Activated CD4-positive, alpha-beta T cell treated with anti-CD3 and anti-CD28 coated beads, Interleukin-2, amount 10 ng/mL, durations not matched to agents 24 days and 14 days (primary cell): ENCODE measurements at regions not wholly inside any gene's neighbourhood (a gene's known extent, or its start where the extent isn't known, plus 50 kb on each side); places are given as distances from the start of the nearest gene placed in this dataset.

Source experiments
- DNase-seq: peaks from one replicate; pipeline ENCODE4 v3.0.0; 2022
- H3K27ac Mint-ChIP-seq: one replicate; pipeline ENCODE4 v1.8.0; 2022; ENCODE audit warnings: mild to moderate bottlenecking, mixed read lengths
- H3K27me3 Mint-ChIP-seq: one replicate; pipeline ENCODE4 v1.8.0; 2022; ENCODE audit warnings: mixed read lengths
- H3K36me3 Mint-ChIP-seq: one replicate; pipeline ENCODE4 v1.8.0; 2022; ENCODE audit warnings: low read depth, mild to moderate bottlenecking, mixed read lengths
- H3K4me1 Mint-ChIP-seq: one replicate; pipeline ENCODE4 v1.8.0; 2021; ENCODE audit warnings: mixed read lengths
- H3K4me3 Mint-ChIP-seq: one replicate; pipeline ENCODE4 v1.8.0; 2022; ENCODE audit warnings: mild to moderate bottlenecking, moderate library complexity, mixed read lengths
- H3K9me3 Mint-ChIP-seq: one replicate; pipeline ENCODE4 v1.8.0; 2021; ENCODE audit warnings: mixed read lengths
- intact Hi-C: fragments of 100-400 bp; cut with micrococcal nuclease; formaldehyde crosslinking; loops from one replicate; pipeline ENCODE4 v1.15.1; 2023

- Mint-ChIP-seq H3K27ac (no peak overlapping the region), H3K4me3 (no peak overlapping the region)
These were observed 535.8 kb downstream of the GALR1 start for GRCh38 chr18:77785415-77785975.

GRCh38 chr18:77803024-77803423 lies 553.4 kb downstream of the GALR1 start:
- H3K9me3 Mint-ChIP-seq, result no peaks in the 10 kb centered on the region
- no peak overlapping the region for H3K4me3 Mint-ChIP-seq
- H3K36me3 Mint-ChIP-seq, result no peaks in the 10 kb centered on the region
- H3K4me1 Mint-ChIP-seq, result no peaks in the 10 kb centered on the region
- H3K27me3 Mint-ChIP-seq, result no peaks in the 10 kb centered on the region
- DNase-seq, result no peak
- no peak overlapping the region for H3K27ac Mint-ChIP-seq
- intact Hi-C loops, result no loop called here

More at GRCh38 chr18:77785415-77785975, 535.8 kb downstream of the GALR1 start:
- no peaks in the 10 kb centered on the region for H3K4me1 Mint-ChIP-seq
- intact Hi-C loops, result no loop called here
- no peaks in the 10 kb centered on the region for H3K36me3 Mint-ChIP-seq
- H3K27me3 Mint-ChIP-seq, result no peaks in the 10 kb centered on the region
- H3K9me3 Mint-ChIP-seq, result no peaks in the 10 kb centered on the region
- no peak for DNase-seq

- Mint-ChIP-seq H3K36me3 (no peaks in the 10 kb centered on the region), H3K9me3 (no peaks in the 10 kb centered on the region)
These were observed 554.7 kb downstream of the GALR1 start for GRCh38 chr18:77804382-77804781.

GRCh38 chr18:77807650-77808049 lies 558.0 kb downstream of the GALR1 start:
- Mint-ChIP-seq H3K36me3 (no peaks in the 10 kb centered on the region), H3K4me1 (no peaks in the 10 kb centered on the region), H3K9me3 (no peaks in the 10 kb centered on the region), H3K27ac (no peak overlapping the region), H3K4me3 (no peak overlapping the region), H3K27me3 (no peaks in the 10 kb centered on the region)
- intact Hi-C loops, result no loop called here
- no peak for DNase-seq

More at GRCh38 chr18:77804382-77804781, 554.7 kb downstream of the GALR1 start:
- no peak for DNase-seq
- Mint-ChIP-seq H3K4me1 (no peaks in the 10 kb centered on the region), H3K27me3 (no peaks in the 10 kb centered on the region), H3K4me3 (no peak overlapping the region), H3K27ac (no peak overlapping the region)
- intact Hi-C loops, result no loop called here

- Mint-ChIP-seq H3K27ac (no peak overlapping the region), H3K9me3 (no peaks in the 10 kb centered on the region), H3K4me3 (no peak overlapping the region), H3K36me3 (no peaks in the 10 kb centered on the region), H3K4me1 (no peaks in the 10 kb centered on the region), H3K27me3 (no peaks in the 10 kb centered on the region)
- intact Hi-C loops, result no loop called here
- DNase-seq, result no peak
These were observed 561.9 kb downstream of the GALR1 start for GRCh38 chr18:77811503-77811902.

- H3K4me3 Mint-ChIP-seq, result no peak overlapping the region
- no peak for DNase-seq
- H3K9me3 Mint-ChIP-seq, result no peaks in the 10 kb centered on the region
- H3K4me1 Mint-ChIP-seq, result no peaks in the 10 kb centered on the region
- intact Hi-C loops, result no loop called here
- no peaks in the 10 kb centered on the region for H3K27me3 Mint-ChIP-seq
- no peak overlapping the region for H3K27ac Mint-ChIP-seq
- no peaks in the 10 kb centered on the region for H3K36me3 Mint-ChIP-seq
These were observed 566.2 kb downstream of the GALR1 start for GRCh38 chr18:77815666-77816338.

- H3K27ac Mint-ChIP-seq, result no peak overlapping the region
- no peak overlapping the region for H3K4me3 Mint-ChIP-seq
- DNase-seq, result no peak
- H3K27me3 Mint-ChIP-seq, result no peaks in the 10 kb centered on the region
- intact Hi-C loops, result no loop called here
- H3K9me3 Mint-ChIP-seq, result no peaks in the 10 kb centered on the region
- H3K36me3 Mint-ChIP-seq, result no peaks in the 10 kb centered on the region
- no peaks in the 10 kb centered on the region for H3K4me1 Mint-ChIP-seq
These were observed 568.7 kb downstream of the GALR1 start for GRCh38 chr18:77818328-77818727.

- H3K27ac Mint-ChIP-seq, result no peak overlapping the region
- H3K4me1 Mint-ChIP-seq, result no peaks in the 10 kb centered on the region
- no peaks in the 10 kb centered on the region for H3K36me3 Mint-ChIP-seq
- no peaks in the 10 kb centered on the region for H3K9me3 Mint-ChIP-seq
- no peak for DNase-seq
- H3K4me3 Mint-ChIP-seq, result no peak overlapping the region
- no peaks in the 10 kb centered on the region for H3K27me3 Mint-ChIP-seq
- intact Hi-C loops, result no loop called here
These were observed 570.8 kb downstream of the GALR1 start for GRCh38 chr18:77820472-77820871.

GRCh38 chr18:77821892-77822291 lies 572.2 kb downstream of the GALR1 start:
- Mint-ChIP-seq H3K27me3 (no peaks in the 10 kb centered on the region), H3K36me3 (no peaks in the 10 kb centered on the region), H3K9me3 (no peaks in the 10 kb centered on the region), H3K4me1 (no peaks in the 10 kb centered on the region), H3K4me3 (no peak overlapping the region), H3K27ac (no peak overlapping the region)
- intact Hi-C loops, result no loop called here
- no peak for DNase-seq

- Mint-ChIP-seq H3K27me3 (no peaks in the 10 kb centered on the region), H3K27ac (no peak overlapping the region), H3K4me1 (no peaks in the 10 kb centered on the region), H3K36me3 (no peaks in the 10 kb centered on the region), H3K4me3 (no peak overlapping the region), H3K9me3 (no peaks in the 10 kb centered on the region)
- no peak for DNase-seq
- intact Hi-C loops, result no loop called here
These were observed 573.0 kb downstream of the GALR1 start for GRCh38 chr18:77822632-77823031.

- H3K9me3 Mint-ChIP-seq, result no peaks in the 10 kb centered on the region
- H3K4me3 Mint-ChIP-seq, result no peak overlapping the region
- no peak overlapping the region for H3K27ac Mint-ChIP-seq
- no peaks in the 10 kb centered on the region for H3K36me3 Mint-ChIP-seq
- intact Hi-C loops, result no loop called here
- DNase-seq, result no peak
- no peaks in the 10 kb centered on the region for H3K4me1 Mint-ChIP-seq
- no peaks in the 10 kb centered on the region for H3K27me3 Mint-ChIP-seq
These were observed 584.2 kb downstream of the GALR1 start for GRCh38 chr18:77833807-77834206.

- Mint-ChIP-seq H3K27ac (no peak overlapping the region), H3K4me1 (no peaks in the 10 kb centered on the region), H3K27me3 (no peaks in the 10 kb centered on the region), H3K36me3 (no peaks in the 10 kb centered on the region), H3K9me3 (no peaks in the 10 kb centered on the region), H3K4me3 (no peak overlapping the region)
- DNase-seq, result no peak
- intact Hi-C loops, result no loop called here
These were observed 602.2 kb downstream of the GALR1 start for GRCh38 chr18:77851802-77852201.

- H3K9me3 Mint-ChIP-seq, result no peaks in the 10 kb centered on the region
- H3K27ac Mint-ChIP-seq, result no peak overlapping the region
- no peaks in the 10 kb centered on the region for H3K4me1 Mint-ChIP-seq
- no peak for DNase-seq
- no peaks in the 10 kb centered on the region for H3K27me3 Mint-ChIP-seq
- intact Hi-C loops, result no loop called here
- no peaks in the 10 kb centered on the region for H3K36me3 Mint-ChIP-seq
- H3K4me3 Mint-ChIP-seq, result no peak overlapping the region
These were observed 604.2 kb downstream of the GALR1 start for GRCh38 chr18:77853859-77854258.

GRCh38 chr18:77857678-77858655 lies 608.3 kb downstream of the GALR1 start:
- H3K36me3 Mint-ChIP-seq, result no peaks in the 10 kb centered on the region
- H3K27me3 Mint-ChIP-seq, result no peaks in the 10 kb centered on the region
- H3K9me3 Mint-ChIP-seq, result no peaks in the 10 kb centered on the region
- no peak for DNase-seq
- no peaks in the 10 kb centered on the region for H3K4me1 Mint-ChIP-seq
- H3K4me3 Mint-ChIP-seq, result no peak overlapping the region
- no peak overlapping the region for H3K27ac Mint-ChIP-seq
- intact Hi-C loops, result no loop called here
